Kidney capillary endothelial cell (primary cell): ENCODE measurements at regions not wholly inside any gene's neighbourhood (a gene's known extent, or its start where the extent isn't known, plus 50 kb on each side); places are given as distances from the start of the nearest gene placed in this dataset.

Experiments
- DNase-seq: peaks from one replicate; pipeline ENCODE4 v3.0.0-alpha.2; 2018; ENCODE audit warnings: low spot score

GRCh38 chr20:11591965-11592364, 325.7 kb upstream of the BTBD3 start:
- DNase-seq = no peak

- no peak for DNase-seq
Measured at GRCh38 chr20:11604339-11604738, 313.4 kb upstream of the BTBD3 start.

- DNase-seq = no peak
Measured at GRCh38 chr20:11607047-11607446, 310.6 kb upstream of the BTBD3 start.

GRCh38 chr20:11608736-11609135, 309.0 kb upstream of the BTBD3 start:
- no peak for DNase-seq

- DNase-seq = no peak
Measured at GRCh38 chr20:11624704-11625103, 293.0 kb upstream of the BTBD3 start.

GRCh38 chr20:11626551-11626950, 291.1 kb upstream of the BTBD3 start:
- DNase-seq = no peak

- DNase-seq = no peak
Measured at GRCh38 chr20:11642866-11643265, 274.8 kb upstream of the BTBD3 start.

GRCh38 chr20:11646359-11646758, 271.3 kb upstream of the BTBD3 start:
- DNase-seq = no peak

GRCh38 chr20:11650566-11650965, 267.1 kb upstream of the BTBD3 start:
- DNase-seq = no peak

- DNase-seq = no peak
Measured at GRCh38 chr20:11651138-11651537, 266.6 kb upstream of the BTBD3 start.

- no peak for DNase-seq
Measured at GRCh38 chr20:11651647-11652046, 266.0 kb upstream of the BTBD3 start.

GRCh38 chr20:11652128-11652527, 265.6 kb upstream of the BTBD3 start:
- DNase-seq = no peak

GRCh38 chr20:11654766-11655165, 262.9 kb upstream of the BTBD3 start:
- DNase-seq = no peak

- DNase-seq = no peak
Measured at GRCh38 chr20:11660673-11661072, 257.0 kb upstream of the BTBD3 start.

GRCh38 chr20:11671015-11671511, 246.6 kb upstream of the BTBD3 start:
- no peak for DNase-seq

GRCh38 chr20:11672959-11673358, 244.7 kb upstream of the BTBD3 start:
- DNase-seq = no peak

- DNase-seq = no peak
Measured at GRCh38 chr20:11675920-11676629, 241.6 kb upstream of the BTBD3 start.

GRCh38 chr20:11676630-11677287, 240.9 kb upstream of the BTBD3 start:
- peak; percentile 63 for DNase-seq

- no peak for DNase-seq
Measured at GRCh38 chr20:11677428-11677827, 240.3 kb upstream of the BTBD3 start.

GRCh38 chr20:11677836-11678235, 239.9 kb upstream of the BTBD3 start:
- DNase-seq = no peak

- no peak for DNase-seq
Measured at GRCh38 chr20:11682285-11682684, 235.4 kb upstream of the BTBD3 start.

- DNase-seq = no peak
Measured at GRCh38 chr20:11686195-11686594, 231.5 kb upstream of the BTBD3 start.

- no peak for DNase-seq
Measured at GRCh38 chr20:11686820-11687543, 230.7 kb upstream of the BTBD3 start.
